ENCODE measurements at regions not wholly inside any gene's neighbourhood (a gene's known extent, or its start where the extent isn't known, plus 50 kb on each side); places are given as distances from the start of the nearest gene placed in this dataset.

GRCh38 chr13:46490129-46490528 is 62.8 kb upstream of the LRCH1 start:
- no peak overlapping the region for H3K4me3 ChIP-seq (ENCODE audit: low read depth, low read length)
- no peak for DNase-seq (ENCODE audit: low read depth)
- TF ChIP-seq CTCF (IDR thresholded peaks at IDR 0.05; ENCODE audit: insufficient read depth, low read depth, low read length): no peak

GRCh38 chr13:46489586-46490023 is 63.4 kb upstream of the LRCH1 start:
- H3K4me3 ChIP-seq (ENCODE audit: low read depth, low read length): no peak overlapping the region
- DNase-seq (ENCODE audit: low read depth): peak; percentile 44
- TF ChIP-seq CTCF (IDR thresholded peaks at IDR 0.05; ENCODE audit: insufficient read depth, low read depth, low read length): no peak

- no peak for DNase-seq (ENCODE audit: low read depth)
- TF ChIP-seq CTCF (IDR thresholded peaks at IDR 0.05; ENCODE audit: insufficient read depth, low read depth, low read length): no peak
- H3K4me3 ChIP-seq (ENCODE audit: low read depth, low read length): no peak overlapping the region
Observed at GRCh38 chr13:46487748-46488147, 65.2 kb upstream of the LRCH1 start.

GRCh38 chr13:46486270-46486669 is 66.7 kb upstream of the LRCH1 start:
- DNase-seq (ENCODE audit: low read depth): no peak
- H3K4me3 ChIP-seq (ENCODE audit: low read depth, low read length): no peak overlapping the region
- no peak for TF ChIP-seq CTCF (IDR thresholded peaks at IDR 0.05; ENCODE audit: insufficient read depth, low read depth, low read length)

- no peak for DNase-seq (ENCODE audit: low read depth)
Observed at GRCh38 chr13:46484561-46484960, 68.4 kb upstream of the LRCH1 start.

GRCh38 chr13:46481166-46481565 is 71.8 kb upstream of the LRCH1 start:
- no peak overlapping the region for H3K4me3 ChIP-seq (ENCODE audit: low read depth, low read length)
- no peak for TF ChIP-seq CTCF (IDR thresholded peaks at IDR 0.05; ENCODE audit: insufficient read depth, low read depth, low read length)
- no peak for DNase-seq (ENCODE audit: low read depth)

More at GRCh38 chr13:46484561-46484960, 68.4 kb upstream of the LRCH1 start:
- H3K4me3 ChIP-seq (ENCODE audit: low read depth, low read length): no peak overlapping the region
- TF ChIP-seq CTCF (IDR thresholded peaks at IDR 0.05; ENCODE audit: insufficient read depth, low read depth, low read length): no peak

GRCh38 chr13:46480131-46480530 is 72.8 kb upstream of the LRCH1 start:
- TF ChIP-seq CTCF (IDR thresholded peaks at IDR 0.05; ENCODE audit: insufficient read depth, low read depth, low read length): no peak
- H3K4me3 ChIP-seq (ENCODE audit: low read depth, low read length): no peak overlapping the region
- DNase-seq (ENCODE audit: low read depth): no peak

All from fibroblast of villous mesenchyme (primary cell).